Hepatocyte (in vitro differentiated cells): ENCODE measurements at regions not wholly inside any gene's neighbourhood (a gene's known extent, or its start where the extent isn't known, plus 50 kb on each side); places are given as distances from the start of the nearest gene placed in this dataset.

Experiments used
- EZH2phosphoT487 ChIP-seq: fragments of 200-600 bp; sonication (generic); IDR thresholded peaks from one replicate; pipeline ENCODE4 v1.6.1; 2018; ENCODE audit warnings: antibody characterized with exemption, mild to moderate bottlenecking, low read depth, moderate library complexity; ENCODE audit not compliant: unreplicated experiment, severe bottlenecking
- TF ChIP-seq, protein P1 (sequence below): fragments of 200-600 bp; sonication (generic); IDR thresholded peaks from 2 replicates; pipeline ENCODE4 v1.5.1; 2016; ENCODE audit warnings: antibody characterized with exemption, mild to moderate bottlenecking; ENCODE audit not compliant: poor library complexity

- TF ChIP-seq, protein P1, sequence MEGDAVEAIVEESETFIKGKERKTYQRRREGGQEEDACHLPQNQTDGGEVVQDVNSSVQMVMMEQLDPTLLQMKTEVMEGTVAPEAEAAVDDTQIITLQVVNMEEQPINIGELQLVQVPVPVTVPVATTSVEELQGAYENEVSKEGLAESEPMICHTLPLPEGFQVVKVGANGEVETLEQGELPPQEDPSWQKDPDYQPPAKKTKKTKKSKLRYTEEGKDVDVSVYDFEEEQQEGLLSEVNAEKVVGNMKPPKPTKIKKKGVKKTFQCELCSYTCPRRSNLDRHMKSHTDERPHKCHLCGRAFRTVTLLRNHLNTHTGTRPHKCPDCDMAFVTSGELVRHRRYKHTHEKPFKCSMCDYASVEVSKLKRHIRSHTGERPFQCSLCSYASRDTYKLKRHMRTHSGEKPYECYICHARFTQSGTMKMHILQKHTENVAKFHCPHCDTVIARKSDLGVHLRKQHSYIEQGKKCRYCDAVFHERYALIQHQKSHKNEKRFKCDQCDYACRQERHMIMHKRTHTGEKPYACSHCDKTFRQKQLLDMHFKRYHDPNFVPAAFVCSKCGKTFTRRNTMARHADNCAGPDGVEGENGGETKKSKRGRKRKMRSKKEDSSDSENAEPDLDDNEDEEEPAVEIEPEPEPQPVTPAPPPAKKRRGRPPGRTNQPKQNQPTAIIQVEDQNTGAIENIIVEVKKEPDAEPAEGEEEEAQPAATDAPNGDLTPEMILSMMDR = no peak
- no peak for TF ChIP-seq EZH2phosphoT487
Observed at GRCh38 chr6:44618371-44618770, 230.9 kb downstream of the CDC5L start.
